HEK293 (cell line): ENCODE measurements at regions not wholly inside any gene's neighbourhood (a gene's known extent, or its start where the extent isn't known, plus 50 kb on each side); places are given as distances from the start of the nearest gene placed in this dataset.

Source experiments
- CTCF ChIA-PET: fragments of 350-600 bp; formaldehyde crosslinking; extraction: SDS; loops from one replicate; lab custom pipeline; 2021; ENCODE audit warnings: antibody characterized with exemption; lab: Yijun Ruan, JAX
- POLR2A ChIA-PET: fragments of 300-600 bp; formaldehyde crosslinking; extraction: SDS; loops from one replicate; lab custom pipeline; 2020; ENCODE audit warnings: antibody characterized with exemption, inconsistent platforms; lab: Yijun Ruan, JAX
- H3K27ac ChIP-seq: fragments of 200-500 bp; sonication (Bioruptor generic); 2 replicates; pipeline ENCODE4 v1.5.1; 2014; ENCODE audit warnings: low read depth, low read length, control low read depth, inconsistent platforms; ENCODE audit errors: extremely low read depth
- H3K36me3 ChIP-seq, 2 experiments: fragments of 200-500 bp in 1 of 2; sonication (Bioruptor generic) in 1 of 2; 1 replicate in 1 of 2; 2 replicates in 1 of 2; pipeline ENCODE4 v1.5.1; 2014 to 2017; ENCODE audit warnings: inconsistent platforms in 2 of 2, low read length in 2 of 2; ENCODE audit not compliant: control insufficient read depth in 2 of 2, insufficient read depth in 1 of 2
- H3K4me1 ChIP-seq: fragments of 200-500 bp; sonication (Bioruptor generic); 2 replicates; pipeline ENCODE4 v1.5.1; 2014; ENCODE audit warnings: mild to moderate bottlenecking, low read length, inconsistent platforms; ENCODE audit not compliant: control insufficient read depth, insufficient read depth
- H3K4me3 ChIP-seq: 2 replicates; pipeline ENCODE4 v1.5.1; 2011; ENCODE audit warnings: low read depth, mild to moderate bottlenecking, control low read depth, low read length, moderate library complexity
- H3K9me3 ChIP-seq: fragments of 200-500 bp; sonication (Bioruptor generic); 2 replicates; pipeline ENCODE4 v1.5.1; 2014; ENCODE audit warnings: low read depth, low read length, inconsistent platforms; ENCODE audit not compliant: control insufficient read depth, insufficient read depth
- FEZF1 ChIP-seq: fragments of 450-650 bp; formaldehyde crosslinking; IDR thresholded peaks from 2 replicates; pipeline ENCODE4 v1.5.1; 2016; ENCODE audit warnings: missing biosample characterization, missing genetic modification characterization
- GFI1B ChIP-seq: fragments of 450-650 bp; formaldehyde crosslinking; IDR thresholded peaks from 2 replicates; pipeline ENCODE4 v1.5.1; 2016; ENCODE audit warnings: missing biosample characterization, missing genetic modification characterization
- MYNN ChIP-seq: fragments of 450-650 bp; formaldehyde crosslinking; IDR thresholded peaks from 2 replicates; pipeline ENCODE4 v1.5.1; 2016; ENCODE audit warnings: missing biosample characterization, missing genetic modification characterization, borderline replicate concordance
- YY2 ChIP-seq: fragments of 450-650 bp; formaldehyde crosslinking; IDR thresholded peaks from 2 replicates; pipeline ENCODE4 v1.5.1; 2016; ENCODE audit warnings: missing biosample characterization, missing genetic modification characterization
- ZBTB7A ChIP-seq: fragments of 450-650 bp; formaldehyde crosslinking; IDR thresholded peaks from 2 replicates; pipeline ENCODE4 v1.5.1; 2016; ENCODE audit warnings: low read depth, missing biosample characterization, missing genetic modification characterization
- ZFP69B ChIP-seq: fragments of 450-650 bp; formaldehyde crosslinking; IDR thresholded peaks from 2 replicates; pipeline ENCODE4 v1.5.1; 2016; ENCODE audit warnings: missing biosample characterization, missing genetic modification characterization
- ZNF10 ChIP-seq: fragments of 450-650 bp; formaldehyde crosslinking; IDR thresholded peaks from 2 replicates; pipeline ENCODE4 v1.5.1; 2017; ENCODE audit warnings: missing biosample characterization, missing genetic modification characterization
- ZNF140 ChIP-seq: fragments of 450-650 bp; formaldehyde crosslinking; IDR thresholded peaks from 2 replicates; pipeline ENCODE4 v1.5.1; 2016; ENCODE audit warnings: missing biosample characterization, missing genetic modification characterization
- ZNF202 ChIP-seq: fragments of 450-650 bp; formaldehyde crosslinking; IDR thresholded peaks from 2 replicates; pipeline ENCODE4 v1.5.1; 2016; ENCODE audit warnings: missing biosample characterization, missing genetic modification characterization, borderline replicate concordance
- ZNF23 ChIP-seq: fragments of 450-650 bp; formaldehyde crosslinking; IDR thresholded peaks from 2 replicates; pipeline ENCODE4 v1.5.1; 2016; ENCODE audit warnings: missing biosample characterization, missing genetic modification characterization, borderline replicate concordance
- ZNF24 ChIP-seq: fragments of 450-650 bp; formaldehyde crosslinking; IDR thresholded peaks from 2 replicates; pipeline ENCODE4 v1.5.1; 2016; ENCODE audit warnings: missing biosample characterization, missing genetic modification characterization
- ZNF335 ChIP-seq: fragments of 450-650 bp; formaldehyde crosslinking; conservative IDR thresholded peaks from 2 replicates; pipeline ENCODE4 v1.5.1; 2016; ENCODE audit warnings: missing biosample characterization, missing genetic modification characterization
- ZNF37A ChIP-seq: fragments of 450-650 bp; IDR thresholded peaks from 2 replicates; pipeline ENCODE4 v1.5.1; 2018; ENCODE audit warnings: missing biosample characterization, missing genetic modification characterization
- ZNF596 ChIP-seq: fragments of 450-650 bp; IDR thresholded peaks from 2 replicates; pipeline ENCODE4 v1.5.0; 2018; ENCODE audit warnings: missing biosample characterization, mild to moderate bottlenecking, missing genetic modification characterization, moderate library complexity
- ZNF610 ChIP-seq: fragments of 450-650 bp; formaldehyde crosslinking; IDR thresholded peaks from 2 replicates; pipeline ENCODE4 v1.5.1; 2016; ENCODE audit warnings: missing biosample characterization, missing genetic modification characterization, borderline replicate concordance
- ZNF623 ChIP-seq: fragments of 450-650 bp; formaldehyde crosslinking; IDR thresholded peaks from 2 replicates; pipeline ENCODE4 v1.5.1; 2016; ENCODE audit warnings: missing biosample characterization, missing genetic modification characterization
- ZNF837 ChIP-seq: fragments of 450-650 bp; formaldehyde crosslinking; IDR thresholded peaks from 2 replicates; pipeline ENCODE4 v1.5.1; 2016; ENCODE audit warnings: missing biosample characterization, missing genetic modification characterization
- TF ChIP-seq, protein P1 (sequence below): fragments of 450-650 bp; formaldehyde crosslinking; IDR thresholded peaks from 2 replicates; pipeline ENCODE4 v1.5.1; 2016; ENCODE audit warnings: missing biosample characterization, missing genetic modification characterization
- TF ChIP-seq, protein P2 (sequence below): fragments of 450-650 bp; formaldehyde crosslinking; IDR thresholded peaks from 2 replicates; pipeline ENCODE4 v1.5.1; 2016; ENCODE audit warnings: missing biosample characterization, missing genetic modification characterization
- TF ChIP-seq, protein P3 (sequence below): fragments of 450-650 bp; formaldehyde crosslinking; IDR thresholded peaks from 2 replicates; pipeline ENCODE4 v1.5.1; 2016; ENCODE audit warnings: missing biosample characterization, missing genetic modification characterization, borderline replicate concordance
- TF ChIP-seq, protein P4 (sequence below): fragments of 450-650 bp; formaldehyde crosslinking; IDR thresholded peaks from 2 replicates; pipeline ENCODE4 v1.5.1; 2016; ENCODE audit warnings: missing biosample characterization, missing genetic modification characterization
- TF ChIP-seq, protein P5 (sequence below): fragments of 450-650 bp; formaldehyde crosslinking; IDR thresholded peaks from 2 replicates; pipeline ENCODE4 v1.5.0; 2017; ENCODE audit warnings: missing biosample characterization, missing genetic modification characterization, borderline replicate concordance

DNA sequence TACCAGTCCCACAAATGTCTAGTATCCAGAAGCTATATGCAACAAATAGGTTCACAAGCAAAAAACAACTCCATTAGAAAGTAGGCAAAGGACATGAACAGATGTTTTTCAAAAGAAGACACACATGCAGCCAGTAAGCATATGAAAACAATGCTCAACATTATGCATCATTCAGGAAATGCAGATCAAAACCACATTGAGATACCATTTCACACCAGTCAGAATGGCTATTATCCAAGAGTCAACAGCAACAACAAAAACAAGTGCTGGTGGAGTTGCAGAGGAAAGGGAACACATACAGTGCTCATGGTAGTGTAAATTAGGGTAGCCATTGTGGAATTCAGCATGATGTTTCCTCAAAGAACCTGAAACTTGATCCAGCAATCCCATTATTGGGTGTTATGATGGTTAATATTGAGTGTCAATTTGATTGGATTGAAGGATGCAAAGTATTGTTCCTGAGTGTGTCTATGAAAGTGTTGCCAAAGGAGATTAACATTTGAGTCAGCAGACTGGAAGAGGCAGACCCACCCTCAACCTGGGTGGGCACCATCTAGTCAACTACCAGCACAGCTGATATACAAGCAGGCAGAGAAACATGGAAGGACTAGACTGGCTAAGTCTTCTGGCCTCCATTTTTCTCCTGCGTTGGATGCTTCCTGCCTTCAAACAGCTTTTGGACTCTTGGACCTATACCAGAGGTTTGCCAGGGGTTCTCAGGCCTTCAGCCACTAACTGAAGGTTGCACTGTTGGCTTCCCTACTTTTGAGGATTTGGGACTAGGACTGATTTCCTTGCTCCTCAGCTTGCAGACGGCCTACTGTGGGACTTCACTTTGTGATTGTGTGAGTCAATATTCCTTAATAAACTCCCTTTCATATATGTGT, 218.4 kb upstream of the SEMA3D start:
- H3K9me3 ChIP-seq = no peaks in the 10 kb centered on the region
- H3K4me3 ChIP-seq = no peak overlapping the region
- ChIA-PET POLR2A (no interaction called here), CTCF (interaction anchor here (0.6 kb wide), 1 partner anchor 149 kb away, joined by 3 read pairs; no protein-coding TSS in a partner anchor)
- H3K27ac ChIP-seq = no peak overlapping the region
- no peaks in the 10 kb centered on the region for H3K4me1 ChIP-seq
- no peaks in the 10 kb centered on the region for H3K36me3 ChIP-seq
- TF ChIP-seq ZNF10 (tag by site-specific recombination) = no peak
- no peak for TF ChIP-seq ZNF596 (tag by site-specific recombination)
- TF ChIP-seq, protein P1, sequence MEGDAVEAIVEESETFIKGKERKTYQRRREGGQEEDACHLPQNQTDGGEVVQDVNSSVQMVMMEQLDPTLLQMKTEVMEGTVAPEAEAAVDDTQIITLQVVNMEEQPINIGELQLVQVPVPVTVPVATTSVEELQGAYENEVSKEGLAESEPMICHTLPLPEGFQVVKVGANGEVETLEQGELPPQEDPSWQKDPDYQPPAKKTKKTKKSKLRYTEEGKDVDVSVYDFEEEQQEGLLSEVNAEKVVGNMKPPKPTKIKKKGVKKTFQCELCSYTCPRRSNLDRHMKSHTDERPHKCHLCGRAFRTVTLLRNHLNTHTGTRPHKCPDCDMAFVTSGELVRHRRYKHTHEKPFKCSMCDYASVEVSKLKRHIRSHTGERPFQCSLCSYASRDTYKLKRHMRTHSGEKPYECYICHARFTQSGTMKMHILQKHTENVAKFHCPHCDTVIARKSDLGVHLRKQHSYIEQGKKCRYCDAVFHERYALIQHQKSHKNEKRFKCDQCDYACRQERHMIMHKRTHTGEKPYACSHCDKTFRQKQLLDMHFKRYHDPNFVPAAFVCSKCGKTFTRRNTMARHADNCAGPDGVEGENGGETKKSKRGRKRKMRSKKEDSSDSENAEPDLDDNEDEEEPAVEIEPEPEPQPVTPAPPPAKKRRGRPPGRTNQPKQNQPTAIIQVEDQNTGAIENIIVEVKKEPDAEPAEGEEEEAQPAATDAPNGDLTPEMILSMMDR (tag by site-specific recombination) = no peak
- TF ChIP-seq, protein P2, sequence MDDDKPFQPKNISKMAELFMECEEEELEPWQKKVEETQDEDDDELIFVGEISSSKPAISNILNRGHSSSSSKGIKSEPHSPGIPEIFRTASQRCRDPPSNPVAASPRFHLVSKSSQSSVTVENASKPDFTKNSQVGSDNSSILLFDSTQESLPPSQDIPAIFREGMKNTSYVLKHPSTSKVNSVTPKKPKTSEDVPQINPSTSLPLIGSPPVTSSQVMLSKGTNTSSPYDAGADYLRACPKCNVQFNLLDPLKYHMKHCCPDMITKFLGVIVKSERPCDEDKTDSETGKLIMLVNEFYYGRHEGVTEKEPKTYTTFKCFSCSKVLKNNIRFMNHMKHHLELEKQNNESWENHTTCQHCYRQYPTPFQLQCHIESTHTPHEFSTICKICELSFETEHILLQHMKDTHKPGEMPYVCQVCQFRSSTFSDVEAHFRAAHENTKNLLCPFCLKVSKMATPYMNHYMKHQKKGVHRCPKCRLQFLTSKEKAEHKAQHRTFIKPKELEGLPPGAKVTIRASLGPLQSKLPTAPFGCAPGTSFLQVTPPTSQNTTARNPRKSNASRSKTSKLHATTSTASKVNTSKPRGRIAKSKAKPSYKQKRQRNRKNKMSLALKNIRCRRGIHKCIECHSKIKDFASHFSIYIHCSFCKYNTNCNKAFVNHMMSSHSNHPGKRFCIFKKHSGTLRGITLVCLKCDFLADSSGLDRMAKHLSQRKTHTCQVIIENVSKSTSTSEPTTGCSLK (tag by site-specific recombination) = no peak
- TF ChIP-seq, protein P3, sequence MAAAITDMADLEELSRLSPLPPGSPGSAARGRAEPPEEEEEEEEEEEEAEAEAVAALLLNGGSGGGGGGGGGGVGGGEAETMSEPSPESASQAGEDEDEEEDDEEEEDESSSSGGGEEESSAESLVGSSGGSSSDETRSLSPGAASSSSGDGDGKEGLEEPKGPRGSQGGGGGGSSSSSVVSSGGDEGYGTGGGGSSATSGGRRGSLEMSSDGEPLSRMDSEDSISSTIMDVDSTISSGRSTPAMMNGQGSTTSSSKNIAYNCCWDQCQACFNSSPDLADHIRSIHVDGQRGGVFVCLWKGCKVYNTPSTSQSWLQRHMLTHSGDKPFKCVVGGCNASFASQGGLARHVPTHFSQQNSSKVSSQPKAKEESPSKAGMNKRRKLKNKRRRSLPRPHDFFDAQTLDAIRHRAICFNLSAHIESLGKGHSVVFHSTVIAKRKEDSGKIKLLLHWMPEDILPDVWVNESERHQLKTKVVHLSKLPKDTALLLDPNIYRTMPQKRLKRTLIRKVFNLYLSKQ (tag by site-specific recombination) = no peak
- no peak for TF ChIP-seq ZNF335 (tag by site-specific recombination)
- no peak for TF ChIP-seq ZNF623 (tag by site-specific recombination)
- TF ChIP-seq, protein P4, sequence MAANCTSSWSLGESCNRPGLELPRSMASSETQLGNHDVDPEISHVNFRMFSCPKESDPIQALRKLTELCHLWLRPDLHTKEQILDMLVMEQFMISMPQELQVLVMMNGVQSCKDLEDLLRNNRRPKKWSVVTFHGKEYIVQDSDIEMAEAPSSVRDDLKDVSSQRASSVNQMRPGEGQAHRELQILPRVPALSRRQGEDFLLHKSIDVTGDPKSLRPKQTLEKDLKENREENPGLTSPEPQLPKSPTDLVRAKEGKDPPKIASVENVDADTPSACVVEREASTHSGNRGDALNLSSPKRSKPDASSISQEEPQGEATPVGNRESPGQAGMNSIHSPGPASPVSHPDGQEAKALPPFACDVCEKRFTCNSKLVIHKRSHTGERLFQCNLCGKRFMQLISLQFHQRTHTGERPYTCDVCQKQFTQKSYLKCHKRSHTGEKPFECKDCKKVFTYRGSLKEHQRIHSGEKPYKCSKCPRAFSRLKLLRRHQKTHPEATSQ = no peak
- no peak for TF ChIP-seq ZNF23
- TF ChIP-seq ZNF202 (tag by site-specific recombination) = no peak
- TF ChIP-seq ZFP69B (tag by site-specific recombination) = no peak
- TF ChIP-seq ZNF24 (tag by site-specific recombination) = no peak
- TF ChIP-seq, protein P5, sequence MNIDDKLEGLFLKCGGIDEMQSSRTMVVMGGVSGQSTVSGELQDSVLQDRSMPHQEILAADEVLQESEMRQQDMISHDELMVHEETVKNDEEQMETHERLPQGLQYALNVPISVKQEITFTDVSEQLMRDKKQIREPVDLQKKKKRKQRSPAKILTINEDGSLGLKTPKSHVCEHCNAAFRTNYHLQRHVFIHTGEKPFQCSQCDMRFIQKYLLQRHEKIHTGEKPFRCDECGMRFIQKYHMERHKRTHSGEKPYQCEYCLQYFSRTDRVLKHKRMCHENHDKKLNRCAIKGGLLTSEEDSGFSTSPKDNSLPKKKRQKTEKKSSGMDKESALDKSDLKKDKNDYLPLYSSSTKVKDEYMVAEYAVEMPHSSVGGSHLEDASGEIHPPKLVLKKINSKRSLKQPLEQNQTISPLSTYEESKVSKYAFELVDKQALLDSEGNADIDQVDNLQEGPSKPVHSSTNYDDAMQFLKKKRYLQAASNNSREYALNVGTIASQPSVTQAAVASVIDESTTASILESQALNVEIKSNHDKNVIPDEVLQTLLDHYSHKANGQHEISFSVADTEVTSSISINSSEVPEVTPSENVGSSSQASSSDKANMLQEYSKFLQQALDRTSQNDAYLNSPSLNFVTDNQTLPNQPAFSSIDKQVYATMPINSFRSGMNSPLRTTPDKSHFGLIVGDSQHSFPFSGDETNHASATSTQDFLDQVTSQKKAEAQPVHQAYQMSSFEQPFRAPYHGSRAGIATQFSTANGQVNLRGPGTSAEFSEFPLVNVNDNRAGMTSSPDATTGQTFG (tag by site-specific recombination) = no peak

DNA sequence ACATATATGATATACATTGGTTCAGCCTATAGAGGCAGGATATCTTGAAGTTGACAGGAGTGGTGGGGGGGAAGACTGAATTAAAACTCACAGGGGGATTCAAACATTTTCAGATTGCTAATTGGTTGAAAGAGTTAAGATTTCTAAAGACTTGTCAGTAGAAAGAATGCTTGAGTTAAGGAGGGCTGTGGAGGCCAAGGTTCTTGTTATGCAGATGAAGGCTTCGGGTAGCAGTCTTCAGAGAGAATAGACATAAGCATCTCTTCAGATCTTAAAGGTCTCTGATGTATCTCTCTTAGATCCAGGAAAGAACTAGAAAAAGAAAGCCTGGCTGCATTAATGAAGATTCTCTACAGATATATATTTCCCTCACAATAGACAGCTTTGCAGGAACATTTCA, 209.8 kb upstream of the SEMA3D start:
- Histone ChIP-seq H3K36me3 (no peaks in the 10 kb centered on the region), H3K27ac (no peak overlapping the region), H3K4me3 (no peak overlapping the region), H3K9me3 (no peaks in the 10 kb centered on the region), H3K4me1 (peaks cover 4% of the 10 kb centered on the region)
- ChIA-PET POLR2A (no interaction called here), CTCF (no interaction called here)
- no peak for TF ChIP-seq ZNF140 (tag by site-specific recombination)
- TF ChIP-seq YY2 (tag by site-specific recombination) = no peak
- TF ChIP-seq GFI1B (tag by site-specific recombination) = no peak
- TF ChIP-seq, protein P3 (tag by site-specific recombination) = no peak
- TF ChIP-seq MYNN (tag by site-specific recombination) = no peak
- TF ChIP-seq ZBTB7A = no peak
- no peak for TF ChIP-seq ZNF837 (tag by site-specific recombination)
- no peak for TF ChIP-seq ZNF37A (tag by site-specific recombination)
- no peak for TF ChIP-seq FEZF1 (tag by site-specific recombination)
- no peak for TF ChIP-seq ZNF610 (tag by site-specific recombination)
